IMR-90 (cell line): ENCODE measurements at regions not wholly inside any gene's neighbourhood (a gene's known extent, or its start where the extent isn't known, plus 50 kb on each side); places are given as distances from the start of the nearest gene placed in this dataset.

Experiments
- ATAC-seq: fragments of 200-7000 bp; cut with Tn5 transposase; 2 replicates; pipeline ENCODE4 v1.9.1; 2020; ENCODE audit warnings: low read depth, mild to moderate bottlenecking, moderate library complexity
- BruUV-seq: library from RNA; stranded (reverse); fragments of 400-500 nt; replicated peaks from 2 replicates; lab custom pipeline; 2021; lab: Mats Ljungman, UMichigan
- CTCF ChIA-PET: fragments of 300-600 bp; formaldehyde crosslinking; extraction: SDS; loops from one replicate; lab custom pipeline; 2021; ENCODE audit warnings: antibody characterized with exemption; lab: Yijun Ruan, JAX
- POLR2A ChIA-PET: fragments of 300-600 bp; sonication (Branson Sonifier 250); formaldehyde crosslinking; loops from one replicate; lab custom pipeline; 2022; ENCODE audit warnings: antibody characterized with exemption; ENCODE audit not compliant: unreplicated experiment; lab: Charles Lee
- DNase-seq: peaks from one replicate; pipeline ENCODE4 v3.0.0; 2013
- H2AFZ ChIP-seq: replicated peaks from 2 replicates; pipeline ENCODE3; 2013; ENCODE audit warnings: low read length, mild to moderate bottlenecking; ENCODE audit not compliant: poor library complexity
- H2AK5ac ChIP-seq: 2 replicates; pipeline ENCODE4 v1.6.1; 2013; ENCODE audit warnings: low read depth, low read length, inconsistent platforms
- H2AK9ac ChIP-seq: replicated peaks from 2 replicates; pipeline ENCODE3; 2013; ENCODE audit warnings: mild to moderate bottlenecking, low read depth, low read length, moderate library complexity; ENCODE audit not compliant: poor library complexity
- H2BK120ac ChIP-seq: 2 replicates; pipeline ENCODE4 v1.6.1; 2013; ENCODE audit warnings: low read depth, low read length, inconsistent platforms
- H2BK15ac ChIP-seq: 3 replicates; pipeline ENCODE4 v1.6.1; 2013; ENCODE audit warnings: low read depth, low read length, inconsistent platforms
- H2BK20ac ChIP-seq: 2 replicates; pipeline ENCODE4 v1.6.1; 2013; ENCODE audit warnings: low read depth, mild to moderate bottlenecking, inconsistent platforms, low read length, moderate library complexity
- H2BK5ac ChIP-seq: 2 replicates; pipeline ENCODE4 v1.6.1; 2013; ENCODE audit warnings: mild to moderate bottlenecking, low read depth, low read length, inconsistent platforms; ENCODE audit not compliant: poor library complexity, severe bottlenecking
- H3K14ac ChIP-seq: replicated peaks from 2 replicates; pipeline ENCODE4 v1.6.1; 2013; ENCODE audit warnings: low read depth, low read length, inconsistent platforms
- H3K18ac ChIP-seq: 2 replicates; pipeline ENCODE4 v1.6.1; 2013; ENCODE audit warnings: low read depth, low read length, control low read depth
- H3K23ac ChIP-seq: 2 replicates; pipeline ENCODE4 v1.6.1; 2013; ENCODE audit warnings: low read depth, low read length, inconsistent platforms
- H3K27ac ChIP-seq: 2 replicates; pipeline ENCODE4 v1.5.1; 2013; ENCODE audit warnings: mild to moderate bottlenecking, control low read depth, low read length; ENCODE audit not compliant: insufficient read depth
- H3K27me3 ChIP-seq: 2 replicates; pipeline ENCODE4 v1.6.1; 2013; ENCODE audit warnings: low read length; ENCODE audit not compliant: control insufficient read depth, insufficient read depth
- H3K36me3 ChIP-seq: 2 replicates; pipeline ENCODE4 v1.6.1; 2013; ENCODE audit warnings: low read length, mixed read lengths; ENCODE audit not compliant: control insufficient read depth, insufficient read depth
- H3K4ac ChIP-seq: 2 replicates; pipeline ENCODE4 v1.6.1; 2013; ENCODE audit warnings: low read depth, low read length, inconsistent platforms
- H3K4me1 ChIP-seq: 2 replicates; pipeline ENCODE4 v1.6.1; 2013; ENCODE audit warnings: low read length, mixed read lengths; ENCODE audit not compliant: control insufficient read depth, insufficient read depth
- H3K4me2 ChIP-seq: 2 replicates; pipeline ENCODE4 v1.6.1; 2013; ENCODE audit warnings: low read depth, mild to moderate bottlenecking, control low read depth, low read length, moderate library complexity
- H3K4me3 ChIP-seq: 2 replicates; pipeline ENCODE4 v1.5.1; 2013; ENCODE audit warnings: low read depth, mild to moderate bottlenecking, control low read depth, low read length, moderate library complexity; ENCODE audit not compliant: insufficient read depth
- H3K56ac ChIP-seq: 2 replicates; pipeline ENCODE4 v1.6.1; 2013; ENCODE audit warnings: low read length, inconsistent platforms; ENCODE audit not compliant: insufficient read depth; ENCODE audit errors: extremely low read depth
- H3K79me1 ChIP-seq, 2 experiments: 2 replicates each; pipeline ENCODE4 v1.6.1; 2013; ENCODE audit warnings: low read length in 2 of 2, inconsistent platforms in 1 of 2, low read depth in 1 of 2
- H3K9ac ChIP-seq: 2 replicates; pipeline ENCODE4 v1.6.1; 2013; ENCODE audit warnings: low read depth, low read length, control low read depth
- H3K9me1 ChIP-seq: 2 replicates; pipeline ENCODE4 v1.6.1; 2013; ENCODE audit warnings: low read length, inconsistent platforms; ENCODE audit not compliant: insufficient read depth
- H3K9me3 ChIP-seq: 2 replicates; pipeline ENCODE4 v1.6.1; 2013; ENCODE audit warnings: low read length; ENCODE audit not compliant: control insufficient read depth, insufficient read depth
- H4K20me1 ChIP-seq: 2 replicates; pipeline ENCODE4 v1.6.1; 2013; ENCODE audit warnings: low read length, inconsistent platforms; ENCODE audit not compliant: insufficient read depth
- H4K5ac ChIP-seq: 2 replicates; pipeline ENCODE4 v1.6.1; 2013; ENCODE audit warnings: mild to moderate bottlenecking, low read depth, low read length, control low read depth
- H4K8ac ChIP-seq, 2 experiments: 2 replicates each; pipeline ENCODE4 v1.6.1; 2013; ENCODE audit warnings: low read depth in 2 of 2, low read length in 2 of 2, control low read depth in 1 of 2, inconsistent platforms in 1 of 2
- H4K91ac ChIP-seq: 2 replicates; pipeline ENCODE4 v1.6.1; 2013; ENCODE audit warnings: low read depth, low read length, inconsistent platforms; ENCODE audit not compliant: insufficient read depth
- BHLHE40 ChIP-seq: fragments of 150-350 bp; IDR thresholded peaks from 2 replicates; pipeline ENCODE4 v1.6.1; 2016; ENCODE audit warnings: mild to moderate bottlenecking, low read depth, low read length
- CEBPB ChIP-seq: IDR thresholded peaks from 2 replicates; pipeline ENCODE4 v1.6.1; 2012; ENCODE audit warnings: low read depth, low read length, improper control_type of control experiment
- CHD1 ChIP-seq: IDR thresholded peaks from 2 replicates; pipeline ENCODE4 v1.6.1; 2012; ENCODE audit warnings: low read depth, low read length, improper control_type of control experiment
- CTCF ChIP-seq: conservative IDR thresholded peaks from 2 replicates; pipeline ENCODE4 v1.5.1; 2012; ENCODE audit warnings: mild to moderate bottlenecking, low read depth, low read length, improper control_type of control experiment
- ELK1 ChIP-seq: fragments of 150-350 bp; IDR thresholded peaks from 2 replicates; pipeline ENCODE4 v1.6.1; 2016; ENCODE audit warnings: low read depth, mild to moderate bottlenecking, low read length, moderate library complexity, borderline replicate concordance
- FOS ChIP-seq: fragments of 150-350 bp; IDR thresholded peaks from 2 replicates; pipeline ENCODE4 v1.6.1; 2016; ENCODE audit warnings: low read depth, low read length
- MAFK ChIP-seq: IDR thresholded peaks from 2 replicates; pipeline ENCODE4 v1.6.1; 2012; ENCODE audit warnings: low read depth, low read length, improper control_type of control experiment
- MAZ ChIP-seq: IDR thresholded peaks from 2 replicates; pipeline ENCODE4 v1.6.1; 2012; ENCODE audit warnings: low read depth, mild to moderate bottlenecking, low read length, improper control_type of control experiment, moderate library complexity, borderline replicate concordance
- MXI1 ChIP-seq: IDR thresholded peaks from 2 replicates; pipeline ENCODE4 v1.6.1; 2012; ENCODE audit warnings: low read depth, mild to moderate bottlenecking, low read length, moderate library complexity, borderline replicate concordance
- NFE2L2 ChIP-seq: fragments of 150-350 bp; IDR thresholded peaks from 2 replicates; pipeline ENCODE4 v1.6.1; 2016; ENCODE audit warnings: low read depth, mild to moderate bottlenecking, low read length
- POLR2A ChIP-seq: IDR thresholded peaks from 2 replicates; pipeline ENCODE4 v1.6.1; 2012; ENCODE audit warnings: mild to moderate bottlenecking, low read depth, low read length
- RAD21 ChIP-seq: IDR thresholded peaks from 2 replicates; pipeline ENCODE4 v1.6.1; 2012; ENCODE audit warnings: low read length, improper control_type of control experiment
- RCOR1 ChIP-seq: IDR thresholded peaks from 2 replicates; pipeline ENCODE4 v1.6.1; 2012; ENCODE audit warnings: mild to moderate bottlenecking, low read length, improper control_type of control experiment; ENCODE audit not compliant: insufficient replicate concordance
- RFX5 ChIP-seq: IDR thresholded peaks from 2 replicates; pipeline ENCODE4 v1.8.0; 2012; ENCODE audit warnings: low read depth, mild to moderate bottlenecking, low read length, moderate library complexity
- SMC3 ChIP-seq: fragments of 150-350 bp; IDR thresholded peaks from 2 replicates; pipeline ENCODE4 v1.6.1; 2016; ENCODE audit warnings: low read depth, mild to moderate bottlenecking, antibody characterized with exemption, low read length, moderate library complexity
- USF2 ChIP-seq: fragments of 150-350 bp; IDR thresholded peaks from 2 replicates; pipeline ENCODE4 v1.6.1; 2017; ENCODE audit warnings: mild to moderate bottlenecking, antibody characterized with exemption, low read length, low read depth
- WGBS, 2 experiments: methylation state at CpG; one replicate each; pipeline versions ENCODE4 v1.1.5 to v1.1.7; 2013; ENCODE audit warnings: missing lambda C conversion rate in 2 of 2; ENCODE audit not compliant: insufficient read length in 1 of 2; ENCODE audit errors: extremely low coverage in 2 of 2; 5-methylcytosine and 5-hydroxymethylcytosine counted together
- dilution Hi-C: fragments of 300-500 bp; cut with HindIII; formaldehyde crosslinking; loops from one replicate; pipeline ENCODE4 v1.14.3; 2018; ENCODE audit warnings: low sequenced_read_pairs; ENCODE audit not compliant: unreplicated experiment
- in situ Hi-C: fragments of 300-500 bp; cut with MboI; formaldehyde crosslinking; loops from 3 replicates; pipeline ENCODE4 v1.14.3; 2019; ENCODE audit warnings: low sequenced_read_pairs, inconsistent platforms, mixed read lengths
- intact Hi-C: fragments of 100-400 bp; cut with micrococcal nuclease; formaldehyde crosslinking; loops from 2 replicates; pipeline ENCODE4 v1.10.0; 2022

DNA sequence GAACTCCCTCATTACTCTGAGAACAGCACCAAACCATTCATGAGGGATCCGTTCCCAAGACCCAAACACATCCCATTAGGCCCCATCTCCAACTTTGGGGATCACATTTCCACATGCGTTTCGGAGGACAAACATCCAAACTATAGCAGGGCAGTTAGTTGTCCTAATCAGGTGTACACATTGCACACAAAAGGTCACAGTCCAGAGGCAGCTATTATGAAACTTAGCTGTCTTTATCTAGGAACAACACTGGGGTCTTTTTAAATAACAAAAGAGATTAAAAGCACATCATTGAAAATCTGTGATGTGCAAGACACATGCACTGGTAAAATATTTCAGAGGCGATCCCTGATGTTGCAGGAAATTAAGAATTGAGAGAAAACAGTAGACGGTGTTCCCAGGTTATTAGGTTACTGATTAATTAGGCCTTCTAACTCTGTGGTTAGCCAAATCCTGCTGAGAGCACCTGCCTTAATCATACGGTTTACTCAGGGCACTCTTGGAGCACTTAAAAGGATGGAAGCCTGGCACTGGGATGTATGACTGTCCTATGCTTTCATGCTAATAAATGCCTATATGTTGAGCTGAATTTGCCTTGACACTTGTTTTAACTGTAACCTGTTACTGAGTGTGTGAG is 1574.5 kb upstream of the WWC1 start:
- no peak overlapping the region for H3K4me2 ChIP-seq
- no peak overlapping the region for H2AK5ac ChIP-seq
- no peak overlapping the region for H2AFZ ChIP-seq
- no peak overlapping the region for H3K23ac ChIP-seq
- no peak overlapping the region for H3K9ac ChIP-seq
- no peak for TF ChIP-seq RCOR1
- TF ChIP-seq CEBPB: no peak
- TF ChIP-seq BHLHE40: no peak
- no peak for TF ChIP-seq MXI1
- no peak for TF ChIP-seq NFE2L2
- TF ChIP-seq MAFK: no peak
- no peak for TF ChIP-seq ELK1
- no peak for TF ChIP-seq RFX5
- TF ChIP-seq POLR2A: no peak
- TF ChIP-seq FOS: no peak
- no peak for TF ChIP-seq RAD21
- TF ChIP-seq MAZ: no peak
- TF ChIP-seq CHD1: no peak
- no peak for TF ChIP-seq USF2
- no peak for TF ChIP-seq CTCF
- no peak for TF ChIP-seq SMC3
- in situ Hi-C loops: no loop called here
- no TSS peak for BruUV-seq
- intact Hi-C loops: no loop called here
- no peak for ATAC-seq
- H3K14ac ChIP-seq: no peak overlapping the region
- H4K5ac ChIP-seq: no peak overlapping the region
- no peak overlapping the region for H3K4me3 ChIP-seq
- ChIA-PET POLR2A (no interaction called here), CTCF (no interaction called here)
- H3K79me1 ChIP-seq: no peaks in the 10 kb centered on the region
- dilution Hi-C loops: no loop called here
- no peak overlapping the region for H2BK5ac ChIP-seq
- H4K20me1 ChIP-seq: no peaks in the 10 kb centered on the region
- no peak overlapping the region for H3K18ac ChIP-seq
- peaks cover 18% of the 10 kb centered on the region for H3K9me3 ChIP-seq
- 67% methylated on average over 3 of the region's 6 CpGs; no CpG with 5 or more reads in 1 of the 2 experiments for WGBS, 2 experiments
- no peak overlapping the region for H4K8ac ChIP-seq
- no peaks in the 10 kb centered on the region for H3K27me3 ChIP-seq
- H3K4me1 ChIP-seq: no peaks in the 10 kb centered on the region
- no peak overlapping the region for H2AK9ac ChIP-seq
- H2BK20ac ChIP-seq: no peak overlapping the region
- no peak for DNase-seq
- H3K27ac ChIP-seq: no peak overlapping the region
- H2BK15ac ChIP-seq: no peak overlapping the region
- no peak overlapping the region for H3K56ac ChIP-seq
- H4K91ac ChIP-seq: no peak overlapping the region
- no peak overlapping the region for H3K4ac ChIP-seq
- no peaks in the 10 kb centered on the region for H3K9me1 ChIP-seq
- H2BK120ac ChIP-seq: no peak overlapping the region
- H3K36me3 ChIP-seq: no peaks in the 10 kb centered on the region
